ENCODE measurements at regions not wholly inside any gene's neighbourhood (a gene's known extent, or its start where the extent isn't known, plus 50 kb on each side); places are given as distances from the start of the nearest gene placed in this dataset.

GRCh38 chr10:64952042-64952441, 1430.8 kb downstream of the REEP3 start:
- no TSS peak for BruUV-seq (replicated peaks)
- CTCF ChIA-PET: no interaction called here
- intact Hi-C loops (cut with micrococcal nuclease; ENCODE audit: unreplicated experiment): no loop called here
- H3K27ac ChIP-seq (ENCODE audit: low read depth, low read length, poor library complexity, severe bottlenecking): no peak overlapping the region
- no peaks in the 10 kb centered on the region for H3K9me3 ChIP-seq (ENCODE audit: low read depth, low read length, poor library complexity, severe bottlenecking)
- H3K27me3 ChIP-seq (replicated peaks; ENCODE audit: insufficient read depth, low read depth, low read length, poor library complexity): no peaks in the 10 kb centered on the region
- DNase-seq (ENCODE audit: low spot score): no peak
- POLR2A ChIA-PET (ENCODE audit: low non-redundant PET): no interaction called here
- no peaks in the 10 kb centered on the region for H3K4me1 ChIP-seq (ENCODE audit: insufficient read depth, low read length, poor library complexity, severe bottlenecking)
- H3K36me3 ChIP-seq (ENCODE audit: insufficient read depth, low read length, poor library complexity, severe bottlenecking): no peaks in the 10 kb centered on the region
- TF ChIP-seq EZH2 (IDR thresholded peaks at IDR 0.05; ENCODE audit: borderline replicate concordance, low read depth, low read length, poor library complexity, severe bottlenecking): no peak
- no peak for TF ChIP-seq CTCF (conservative IDR thresholded peaks at IDR 0.05; ENCODE audit: low read depth, low read length)
- no peak overlapping the region for H3K4me3 ChIP-seq (ENCODE audit: low read depth, low read length, poor library complexity, severe bottlenecking)

- H3K4me3 ChIP-seq (ENCODE audit: low read depth, low read length, poor library complexity, severe bottlenecking): no peak overlapping the region
- no peaks in the 10 kb centered on the region for H3K27me3 ChIP-seq (replicated peaks; ENCODE audit: insufficient read depth, low read depth, low read length, poor library complexity)
- ChIA-PET POLR2A (ENCODE audit: low non-redundant PET) (no interaction called here), CTCF (no interaction called here)
- no peak for TF ChIP-seq CTCF (conservative IDR thresholded peaks at IDR 0.05; ENCODE audit: low read depth, low read length)
- no peak for TF ChIP-seq EZH2 (IDR thresholded peaks at IDR 0.05; ENCODE audit: borderline replicate concordance, low read depth, low read length, poor library complexity, severe bottlenecking)
- no peak overlapping the region for H3K27ac ChIP-seq (ENCODE audit: low read depth, low read length, poor library complexity, severe bottlenecking)
- no peaks in the 10 kb centered on the region for H3K36me3 ChIP-seq (ENCODE audit: insufficient read depth, low read length, poor library complexity, severe bottlenecking)
- BruUV-seq (replicated peaks): no TSS peak
- intact Hi-C loops (cut with micrococcal nuclease; ENCODE audit: unreplicated experiment): no loop called here
- no peaks in the 10 kb centered on the region for H3K9me3 ChIP-seq (ENCODE audit: low read depth, low read length, poor library complexity, severe bottlenecking)
- no peak for DNase-seq (ENCODE audit: low spot score)
- no peaks in the 10 kb centered on the region for H3K4me1 ChIP-seq (ENCODE audit: insufficient read depth, low read length, poor library complexity, severe bottlenecking)
Measured at GRCh38 chr10:64956441-64956840, 1435.2 kb downstream of the REEP3 start.

GRCh38 chr10:64959116-64959515, 1437.9 kb downstream of the REEP3 start:
- TF ChIP-seq CTCF (conservative IDR thresholded peaks at IDR 0.05; ENCODE audit: low read depth, low read length) (no peak), EZH2 (IDR thresholded peaks at IDR 0.05; ENCODE audit: borderline replicate concordance, low read depth, low read length, poor library complexity, severe bottlenecking) (no peak)
- BruUV-seq (replicated peaks): no TSS peak

More at GRCh38 chr10:64959116-64959515, 1437.9 kb downstream of the REEP3 start:
- H3K27me3 ChIP-seq (replicated peaks; ENCODE audit: insufficient read depth, low read depth, low read length, poor library complexity): no peaks in the 10 kb centered on the region
- CTCF ChIA-PET: no interaction called here
- no peak for DNase-seq (ENCODE audit: low spot score)
- H3K4me1 ChIP-seq (ENCODE audit: insufficient read depth, low read length, poor library complexity, severe bottlenecking): no peaks in the 10 kb centered on the region
- no peaks in the 10 kb centered on the region for H3K36me3 ChIP-seq (ENCODE audit: insufficient read depth, low read length, poor library complexity, severe bottlenecking)
- no peaks in the 10 kb centered on the region for H3K9me3 ChIP-seq (ENCODE audit: low read depth, low read length, poor library complexity, severe bottlenecking)
- POLR2A ChIA-PET (ENCODE audit: low non-redundant PET): no interaction called here
- no peak overlapping the region for H3K27ac ChIP-seq (ENCODE audit: low read depth, low read length, poor library complexity, severe bottlenecking)
- intact Hi-C loops (cut with micrococcal nuclease; ENCODE audit: unreplicated experiment): no loop called here
- H3K4me3 ChIP-seq (ENCODE audit: low read depth, low read length, poor library complexity, severe bottlenecking): no peak overlapping the region

Data from A673 (cell line).